ENCODE measurements at regions not wholly inside any gene's neighbourhood (a gene's known extent, or its start where the extent isn't known, plus 50 kb on each side); places are given as distances from the start of the nearest gene placed in this dataset.
"Not testable (repeated sequence)": the region's sequence is repeated elsewhere in the genome, so short reads cannot be mapped to it uniquely, and the experiment has no call there.

DNA sequence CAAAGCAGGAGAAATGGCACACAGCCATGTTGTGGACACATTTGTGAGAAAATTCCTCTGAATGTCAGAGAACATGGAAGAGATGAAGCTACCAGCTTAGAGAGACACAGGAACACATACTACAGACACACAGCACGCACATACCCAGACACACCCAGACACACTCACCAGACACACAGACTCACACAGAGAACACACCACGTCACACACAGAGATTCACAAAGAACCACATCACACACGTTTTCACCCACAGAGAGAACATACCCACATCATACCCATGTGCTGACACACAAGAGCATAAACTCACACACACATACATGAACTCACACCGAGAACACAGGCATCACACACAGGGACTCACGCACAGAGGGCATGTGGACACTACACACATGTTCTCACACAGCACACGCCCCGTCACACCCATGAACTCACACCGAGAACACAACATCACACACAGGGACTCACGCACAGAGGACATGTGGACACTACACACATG, 124.9 kb downstream of the METRNL start:
- no peak for DNase-seq (ENCODE audit: low read depth)

DNA sequence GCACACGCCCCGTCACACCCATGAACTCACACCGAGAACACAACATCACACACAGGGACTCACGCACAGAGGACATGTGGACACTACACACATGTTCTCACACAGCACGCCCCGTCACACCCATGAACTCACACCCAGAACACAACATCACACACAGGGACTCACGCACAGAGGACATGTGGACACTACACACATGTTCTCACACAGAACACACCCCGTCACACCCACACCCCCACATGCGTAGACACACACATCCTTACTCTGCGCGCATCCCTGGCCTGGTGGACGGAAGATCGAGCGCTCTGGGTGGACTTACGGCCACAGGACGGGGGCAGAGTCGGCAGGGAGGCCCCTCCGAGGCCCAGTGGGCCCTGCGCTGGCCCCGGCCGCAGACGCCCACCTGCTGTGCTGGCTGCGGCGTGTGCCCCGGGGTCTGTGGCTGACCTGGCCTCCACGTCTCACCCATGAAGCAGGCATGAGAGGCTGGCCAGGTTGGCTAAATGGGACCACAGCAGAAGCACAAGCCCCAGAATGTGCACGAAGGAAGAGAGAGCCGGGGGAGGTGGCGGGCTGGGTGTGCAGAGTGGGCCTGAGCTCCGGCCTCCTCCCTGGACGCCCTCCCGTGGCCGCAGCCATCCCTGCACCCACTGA, 125.5 kb downstream of the METRNL start:
- DNase-seq (ENCODE audit: low read depth), result not testable (repeated sequence)

DNA sequence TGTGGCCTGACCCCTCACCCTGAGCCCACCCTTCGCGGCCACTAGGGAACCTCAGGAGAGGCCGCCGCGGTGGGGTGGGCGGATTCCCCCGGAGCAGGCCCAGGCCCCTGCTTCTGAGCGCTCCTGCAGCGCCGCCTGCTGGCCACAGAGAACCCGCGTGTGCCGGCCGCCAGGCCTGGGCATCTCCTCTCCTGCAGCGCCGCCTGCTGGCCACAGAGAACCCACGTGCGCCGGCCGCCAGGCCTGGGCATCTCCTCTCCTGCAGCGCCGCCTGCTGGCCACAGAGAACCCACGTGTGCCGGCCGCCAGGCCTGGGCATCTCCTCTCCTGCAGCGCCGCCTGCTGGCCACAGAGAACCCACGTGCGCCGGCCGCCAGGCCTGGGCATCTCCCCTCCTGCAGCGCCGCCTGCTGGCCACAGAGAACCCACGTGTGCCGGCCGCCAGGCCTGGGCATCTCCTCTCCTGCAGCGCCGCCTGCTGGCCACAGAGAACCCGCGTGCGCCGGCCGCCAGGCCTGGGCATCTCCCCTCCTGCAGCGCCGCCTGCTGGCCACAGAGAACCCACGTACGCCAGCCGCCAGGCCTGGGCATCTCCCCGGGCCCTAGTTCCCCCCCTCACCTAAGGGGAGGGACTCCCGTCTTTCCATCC, 126.1 kb downstream of the METRNL start:
- DNase-seq (ENCODE audit: low read depth), result not testable (repeated sequence)

DNA sequence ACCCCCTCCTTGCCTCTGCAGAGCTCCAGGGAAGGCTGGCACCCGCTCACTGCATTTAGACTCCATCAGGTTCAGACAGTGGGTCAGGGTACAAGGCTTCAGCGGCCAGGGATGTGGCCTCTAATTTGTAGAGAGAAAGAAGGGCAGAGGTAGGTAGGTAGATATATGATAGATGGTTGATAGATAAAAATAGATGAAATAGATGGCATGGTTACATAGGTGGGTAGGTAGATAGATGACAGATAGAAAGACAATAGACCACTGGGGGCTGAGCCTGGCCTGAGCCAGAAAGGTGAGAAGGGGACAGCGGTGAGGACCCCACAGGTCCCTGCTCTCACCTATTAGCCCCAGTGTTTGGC, 126.6 kb downstream of the METRNL start:
- not testable (repeated sequence) for DNase-seq (ENCODE audit: low read depth)

DNA sequence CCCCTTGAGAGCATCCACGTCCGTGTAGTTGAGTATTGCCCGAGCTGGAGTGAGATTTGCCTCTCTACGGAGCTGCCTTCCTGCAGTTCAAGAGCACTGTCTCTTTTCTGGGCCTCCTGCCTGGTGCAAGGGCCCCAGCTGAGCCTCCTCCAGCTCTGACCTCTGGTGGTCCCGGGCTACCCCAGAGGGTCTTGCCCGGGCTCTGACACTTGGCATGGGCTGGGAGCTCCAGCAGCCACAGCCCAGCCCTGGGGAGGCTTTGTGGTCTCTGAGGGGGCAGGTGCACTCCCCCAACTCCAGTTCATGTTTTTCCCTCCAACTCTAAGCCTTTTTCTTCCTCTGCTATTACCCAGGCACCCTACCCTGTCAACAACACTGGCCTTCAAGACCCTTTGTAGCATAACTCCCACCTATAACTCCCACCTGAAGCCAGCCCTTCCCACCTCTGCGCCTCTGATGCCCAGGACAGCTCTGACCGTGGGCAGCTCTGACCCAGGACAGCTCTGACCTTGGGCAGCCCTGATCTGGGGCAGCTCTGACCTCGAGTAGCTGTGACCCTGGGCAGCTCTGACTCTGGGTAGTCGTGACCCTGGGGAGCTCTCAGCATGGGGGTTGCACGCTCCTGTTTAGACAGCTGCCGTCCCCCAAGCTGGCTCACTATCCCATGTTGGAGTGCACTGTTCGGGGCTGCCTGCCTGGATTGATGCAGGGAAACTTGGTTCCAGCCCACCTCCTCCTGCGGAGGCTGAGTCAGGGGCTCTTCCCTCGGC, 127.6 kb downstream of the METRNL start:
- DNase-seq (ENCODE audit: low read depth), result not testable (repeated sequence)

DNA sequence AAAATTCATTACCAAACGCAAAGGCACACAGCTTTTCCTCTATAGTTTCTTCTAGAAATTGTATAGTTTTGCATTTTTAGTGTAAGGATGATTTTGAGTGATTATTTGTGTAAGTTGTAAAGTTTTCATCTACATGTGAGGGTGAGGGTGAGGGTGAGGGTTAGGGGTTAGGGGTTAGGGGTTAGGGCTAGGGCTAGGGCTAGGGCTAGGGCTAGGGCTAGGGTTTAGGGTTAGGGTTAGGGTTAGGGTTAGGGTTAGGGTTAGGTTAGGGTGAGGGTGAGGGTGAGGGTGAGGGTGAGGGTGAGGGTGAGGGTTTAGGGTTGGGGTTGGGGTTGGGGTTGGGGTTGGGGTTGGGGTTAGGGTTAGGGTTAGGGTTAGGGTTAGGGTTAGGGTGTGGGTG, 167.6 kb downstream of the METRNL start:
- DNase-seq (ENCODE audit: low read depth), result not testable (repeated sequence)
